ENCODE measurements at regions not wholly inside any gene's neighbourhood (a gene's known extent, or its start where the extent isn't known, plus 50 kb on each side); places are given as distances from the start of the nearest gene placed in this dataset.

DNA sequence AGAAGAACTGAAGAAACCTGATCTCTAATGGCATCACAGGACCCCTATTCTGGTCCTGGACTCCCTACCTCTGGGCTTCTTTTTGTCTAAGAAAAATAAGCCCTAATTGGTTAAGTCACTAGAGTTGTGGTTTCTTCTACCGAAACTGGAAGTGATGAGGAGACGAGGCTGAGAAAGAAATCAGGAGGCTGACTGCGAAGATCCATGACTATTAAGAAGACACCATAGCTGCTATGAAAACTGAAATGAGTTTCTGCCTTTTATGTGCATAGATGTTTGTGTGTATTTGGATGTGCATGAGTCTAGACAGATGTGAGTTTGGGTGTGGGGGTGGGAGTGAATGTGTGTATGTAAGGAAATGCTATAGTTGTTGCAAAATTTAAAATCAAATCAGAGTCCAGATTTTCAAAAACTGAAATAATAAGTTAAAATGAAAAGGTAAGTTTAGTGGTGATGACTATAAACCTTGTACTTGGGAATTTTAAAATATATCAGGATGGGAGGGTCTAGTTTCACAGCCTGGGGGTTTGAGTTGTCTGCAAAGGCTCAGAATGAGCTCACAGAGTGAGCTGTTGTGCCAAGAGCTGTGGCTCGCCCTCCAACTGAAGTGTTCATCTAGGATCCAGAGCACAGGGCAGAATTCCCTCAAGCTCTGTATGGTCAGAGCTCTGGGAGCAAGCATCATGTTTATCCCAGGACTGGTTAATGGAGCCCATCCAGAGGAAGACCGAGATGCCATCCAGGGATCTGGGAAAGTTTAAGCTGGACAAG, 94.9 kb downstream of the VCPKMT start:
- TF ChIP-seq, protein P1, sequence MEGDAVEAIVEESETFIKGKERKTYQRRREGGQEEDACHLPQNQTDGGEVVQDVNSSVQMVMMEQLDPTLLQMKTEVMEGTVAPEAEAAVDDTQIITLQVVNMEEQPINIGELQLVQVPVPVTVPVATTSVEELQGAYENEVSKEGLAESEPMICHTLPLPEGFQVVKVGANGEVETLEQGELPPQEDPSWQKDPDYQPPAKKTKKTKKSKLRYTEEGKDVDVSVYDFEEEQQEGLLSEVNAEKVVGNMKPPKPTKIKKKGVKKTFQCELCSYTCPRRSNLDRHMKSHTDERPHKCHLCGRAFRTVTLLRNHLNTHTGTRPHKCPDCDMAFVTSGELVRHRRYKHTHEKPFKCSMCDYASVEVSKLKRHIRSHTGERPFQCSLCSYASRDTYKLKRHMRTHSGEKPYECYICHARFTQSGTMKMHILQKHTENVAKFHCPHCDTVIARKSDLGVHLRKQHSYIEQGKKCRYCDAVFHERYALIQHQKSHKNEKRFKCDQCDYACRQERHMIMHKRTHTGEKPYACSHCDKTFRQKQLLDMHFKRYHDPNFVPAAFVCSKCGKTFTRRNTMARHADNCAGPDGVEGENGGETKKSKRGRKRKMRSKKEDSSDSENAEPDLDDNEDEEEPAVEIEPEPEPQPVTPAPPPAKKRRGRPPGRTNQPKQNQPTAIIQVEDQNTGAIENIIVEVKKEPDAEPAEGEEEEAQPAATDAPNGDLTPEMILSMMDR (IDR thresholded peaks at IDR 0.05; ENCODE audit: insufficient read depth, low read length) = no peak
- no peak for TF ChIP-seq POLR2AphosphoS5 (IDR thresholded peaks at IDR 0.05; ENCODE audit: low read depth)
- TF ChIP-seq GABPA (IDR thresholded peaks at IDR 0.05; ENCODE audit: low read depth) = no peak
- TF ChIP-seq, protein P2, sequence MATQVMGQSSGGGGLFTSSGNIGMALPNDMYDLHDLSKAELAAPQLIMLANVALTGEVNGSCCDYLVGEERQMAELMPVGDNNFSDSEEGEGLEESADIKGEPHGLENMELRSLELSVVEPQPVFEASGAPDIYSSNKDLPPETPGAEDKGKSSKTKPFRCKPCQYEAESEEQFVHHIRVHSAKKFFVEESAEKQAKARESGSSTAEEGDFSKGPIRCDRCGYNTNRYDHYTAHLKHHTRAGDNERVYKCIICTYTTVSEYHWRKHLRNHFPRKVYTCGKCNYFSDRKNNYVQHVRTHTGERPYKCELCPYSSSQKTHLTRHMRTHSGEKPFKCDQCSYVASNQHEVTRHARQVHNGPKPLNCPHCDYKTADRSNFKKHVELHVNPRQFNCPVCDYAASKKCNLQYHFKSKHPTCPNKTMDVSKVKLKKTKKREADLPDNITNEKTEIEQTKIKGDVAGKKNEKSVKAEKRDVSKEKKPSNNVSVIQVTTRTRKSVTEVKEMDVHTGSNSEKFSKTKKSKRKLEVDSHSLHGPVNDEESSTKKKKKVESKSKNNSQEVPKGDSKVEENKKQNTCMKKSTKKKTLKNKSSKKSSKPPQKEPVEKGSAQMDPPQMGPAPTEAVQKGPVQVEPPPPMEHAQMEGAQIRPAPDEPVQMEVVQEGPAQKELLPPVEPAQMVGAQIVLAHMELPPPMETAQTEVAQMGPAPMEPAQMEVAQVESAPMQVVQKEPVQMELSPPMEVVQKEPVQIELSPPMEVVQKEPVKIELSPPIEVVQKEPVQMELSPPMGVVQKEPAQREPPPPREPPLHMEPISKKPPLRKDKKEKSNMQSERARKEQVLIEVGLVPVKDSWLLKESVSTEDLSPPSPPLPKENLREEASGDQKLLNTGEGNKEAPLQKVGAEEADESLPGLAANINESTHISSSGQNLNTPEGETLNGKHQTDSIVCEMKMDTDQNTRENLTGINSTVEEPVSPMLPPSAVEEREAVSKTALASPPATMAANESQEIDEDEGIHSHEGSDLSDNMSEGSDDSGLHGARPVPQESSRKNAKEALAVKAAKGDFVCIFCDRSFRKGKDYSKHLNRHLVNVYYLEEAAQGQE (IDR thresholded peaks at IDR 0.05; ENCODE audit: insufficient replicate concordance, low read depth) = no peak
